Dermis blood vessel endothelial cell (primary cell): ENCODE measurements at regions not wholly inside any gene's neighbourhood (a gene's known extent, or its start where the extent isn't known, plus 50 kb on each side); places are given as distances from the start of the nearest gene placed in this dataset.
A peak's percentile ranks its signal among the peaks of the same experiment; 100 is the strongest.

Source experiments
- DNase-seq: peaks from one replicate; pipeline ENCODE4 v3.0.0; 2010

- no peak for DNase-seq
Observed at GRCh38 chr7:46393142-46393541, 472.1 kb upstream of the IGFBP3 start.

GRCh38 chr7:46391231-46392201 is 470.4 kb upstream of the IGFBP3 start:
- no peak for DNase-seq

GRCh38 chr7:46390042-46390441 is 469.0 kb upstream of the IGFBP3 start:
- DNase-seq, result no peak

GRCh38 chr7:46389146-46389545 is 468.1 kb upstream of the IGFBP3 start:
- no peak for DNase-seq

GRCh38 chr7:46387646-46388045 is 466.6 kb upstream of the IGFBP3 start:
- no peak for DNase-seq

- DNase-seq, result no peak
Observed at GRCh38 chr7:46386428-46387399, 465.6 kb upstream of the IGFBP3 start.

GRCh38 chr7:46385662-46386309 is 464.7 kb upstream of the IGFBP3 start:
- DNase-seq, result no peak

- no peak for DNase-seq
Observed at GRCh38 chr7:46383605-46384004, 462.5 kb upstream of the IGFBP3 start.

- DNase-seq, result peak; percentile 73
Observed at GRCh38 chr7:46369933-46370654, 449.0 kb upstream of the IGFBP3 start.

- DNase-seq, result no peak
Observed at GRCh38 chr7:46368871-46369270, 447.8 kb upstream of the IGFBP3 start.

GRCh38 chr7:46366526-46366925 is 445.5 kb upstream of the IGFBP3 start:
- DNase-seq, result no peak

- no peak for DNase-seq
Observed at GRCh38 chr7:46363688-46364087, 442.6 kb upstream of the IGFBP3 start.

- DNase-seq, result peak; percentile 11
Observed at GRCh38 chr7:46360811-46361210, 439.7 kb upstream of the IGFBP3 start.

- DNase-seq, result no peak
Observed at GRCh38 chr7:46360296-46360695, 439.2 kb upstream of the IGFBP3 start.

- no peak for DNase-seq
Observed at GRCh38 chr7:46357851-46358250, 436.8 kb upstream of the IGFBP3 start.

- no peak for DNase-seq
Observed at GRCh38 chr7:46357290-46357689, 436.2 kb upstream of the IGFBP3 start.

- DNase-seq, result no peak
Observed at GRCh38 chr7:46356371-46356770, 435.3 kb upstream of the IGFBP3 start.

- no peak for DNase-seq
Observed at GRCh38 chr7:46355331-46355730, 434.3 kb upstream of the IGFBP3 start.

GRCh38 chr7:46352004-46352954 is 431.2 kb upstream of the IGFBP3 start:
- DNase-seq, result peak; percentile 83

- DNase-seq, result no peak
Observed at GRCh38 chr7:46349490-46349889, 428.4 kb upstream of the IGFBP3 start.

GRCh38 chr7:46344533-46344932 is 423.5 kb upstream of the IGFBP3 start:
- DNase-seq, result no peak
